ENCODE measurements at regions not wholly inside any gene's neighbourhood (a gene's known extent, or its start where the extent isn't known, plus 50 kb on each side); places are given as distances from the start of the nearest gene placed in this dataset.

DNA sequence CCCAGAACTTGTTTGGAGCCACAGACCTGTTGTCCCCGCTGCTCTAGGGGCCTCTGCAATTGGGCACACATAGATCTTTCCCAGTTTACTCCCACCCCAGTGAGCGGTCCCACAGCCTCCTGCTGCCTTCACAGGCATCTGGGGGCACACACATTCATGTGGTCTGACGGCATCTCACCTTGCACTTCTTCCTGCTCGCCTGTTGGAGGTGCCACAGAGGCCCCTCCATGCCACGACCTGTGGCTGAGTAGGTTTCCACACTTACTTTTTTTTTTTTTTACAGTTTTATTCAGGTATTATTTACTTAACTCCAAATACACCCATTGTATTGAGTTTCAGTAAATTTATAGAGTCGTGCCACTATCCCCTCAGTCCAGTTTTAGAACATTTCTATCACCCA, 68.9 kb upstream of the SEPTIN5 start:
- H3K27ac ChIP-seq (ENCODE audit: low read depth, low read length) = no peak overlapping the region
- no peaks in the 10 kb centered on the region for H3K27me3 ChIP-seq (ENCODE audit: insufficient read depth, low read length, poor library complexity, severe bottlenecking)
- no peaks in the 10 kb centered on the region for H3K4me1 ChIP-seq (ENCODE audit: insufficient read depth, low read length)
- Mint-ChIP-seq H3K27me3 (peaks cover 34 to 61% of the 10 kb centered on the region in 2 donors), H3K4me1 (no peaks in the 10 kb centered on the region), H3K36me3 (peaks cover 1 to 14% (median 2%) of the 10 kb centered on the region in 3 donors), H3K27ac (no peak overlapping the region), H3K4me3 (no peak overlapping the region), H3K9me3 (peaks cover 8 to 36% (median 28%) of the 10 kb centered on the region in 5 donors)
- no peak overlapping the region for H3K4me3 ChIP-seq (ENCODE audit: low read length)
- no peaks in the 10 kb centered on the region for H3K36me3 ChIP-seq (ENCODE audit: insufficient read depth, low read length)
- ChIA-PET POLR2A (no interaction called here), CTCF (no interaction called here)
- H3K9me3 ChIP-seq (ENCODE audit: low read length) = no peaks in the 10 kb centered on the region
- no peak for DNase-seq

DNA sequence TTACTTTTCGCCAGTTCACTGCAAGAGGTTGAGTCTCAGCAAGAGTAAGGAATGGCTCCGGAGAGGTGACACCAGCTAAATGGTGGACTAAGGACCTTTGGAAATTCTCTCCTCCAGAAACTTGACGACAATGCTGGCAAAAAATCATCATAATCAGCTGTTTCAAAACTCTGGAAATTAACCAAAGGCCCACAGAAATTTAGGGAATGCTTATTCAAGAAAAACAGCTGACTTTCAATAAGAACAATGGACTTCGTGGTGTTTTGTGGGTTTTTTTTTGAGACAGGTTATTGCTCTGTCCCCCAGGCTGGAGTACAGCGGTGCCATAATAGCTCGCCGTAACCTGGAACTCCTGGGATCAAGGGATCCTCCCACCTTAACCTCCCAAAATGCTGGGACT, 68.4 kb upstream of the SEPTIN5 start:
- DNase-seq = no peak
- Histone ChIP-seq H3K36me3 (ENCODE audit: insufficient read depth, low read length) (no peaks in the 10 kb centered on the region), H3K27ac (ENCODE audit: low read depth, low read length) (no peak overlapping the region), H3K9me3 (ENCODE audit: low read length) (no peaks in the 10 kb centered on the region), H3K4me1 (ENCODE audit: insufficient read depth, low read length) (no peaks in the 10 kb centered on the region), H3K4me3 (ENCODE audit: low read length) (no peak overlapping the region), H3K27me3 (ENCODE audit: insufficient read depth, low read length, poor library complexity, severe bottlenecking) (no peaks in the 10 kb centered on the region)
- no peak overlapping the region for H3K4me3 Mint-ChIP-seq
- H3K9me3 Mint-ChIP-seq = peaks cover 8 to 36% (median 28%) of the 10 kb centered on the region in 5 donors
- H3K27me3 Mint-ChIP-seq = peaks cover 34 to 60% of the 10 kb centered on the region in 2 donors
- H3K36me3 Mint-ChIP-seq = peaks cover 1 to 14% (median 2%) of the 10 kb centered on the region in 3 donors
- H3K4me1 Mint-ChIP-seq = no peaks in the 10 kb centered on the region
- CTCF ChIA-PET = no interaction called here
- no peak overlapping the region for H3K27ac Mint-ChIP-seq
- POLR2A ChIA-PET = no interaction called here

DNA sequence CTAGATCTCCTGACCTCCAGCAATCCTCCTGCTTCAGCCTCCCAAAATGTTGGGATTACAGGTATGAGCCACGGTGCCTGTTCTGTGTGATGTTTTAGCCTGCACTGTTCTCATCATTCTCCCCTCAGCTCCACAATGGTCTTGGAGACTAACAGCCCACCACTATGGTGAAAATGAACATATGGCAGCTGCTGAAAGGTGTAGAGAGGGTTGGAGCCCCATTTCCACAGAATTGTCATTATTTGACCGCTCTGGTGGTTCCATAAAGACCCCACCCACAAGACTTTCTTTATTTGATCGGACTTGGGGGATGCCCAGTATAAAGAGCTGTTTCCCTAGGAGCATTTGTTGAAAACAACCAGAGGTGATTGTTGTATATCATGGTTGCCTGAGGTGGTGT, 67.9 kb upstream of the SEPTIN5 start:
- Histone ChIP-seq H3K36me3 (ENCODE audit: insufficient read depth, low read length) (no peaks in the 10 kb centered on the region), H3K4me3 (ENCODE audit: low read length) (no peak overlapping the region), H3K9me3 (ENCODE audit: low read length) (no peaks in the 10 kb centered on the region), H3K27ac (ENCODE audit: low read depth, low read length) (no peak overlapping the region), H3K27me3 (ENCODE audit: insufficient read depth, low read length, poor library complexity, severe bottlenecking) (no peaks in the 10 kb centered on the region), H3K4me1 (ENCODE audit: insufficient read depth, low read length) (no peaks in the 10 kb centered on the region)
- no peak overlapping the region for H3K4me3 Mint-ChIP-seq
- no peaks in the 10 kb centered on the region for H3K4me1 Mint-ChIP-seq
- POLR2A ChIA-PET = no interaction called here
- peaks cover 8 to 36% (median 28%) of the 10 kb centered on the region in 5 donors for H3K9me3 Mint-ChIP-seq
- no peak for DNase-seq
- no peak overlapping the region for H3K27ac Mint-ChIP-seq
- peaks cover 1 to 14% (median 2%) of the 10 kb centered on the region in 3 donors for H3K36me3 Mint-ChIP-seq
- peaks cover 34 to 60% of the 10 kb centered on the region in 2 donors for H3K27me3 Mint-ChIP-seq
- CTCF ChIA-PET = no interaction called here

DNA sequence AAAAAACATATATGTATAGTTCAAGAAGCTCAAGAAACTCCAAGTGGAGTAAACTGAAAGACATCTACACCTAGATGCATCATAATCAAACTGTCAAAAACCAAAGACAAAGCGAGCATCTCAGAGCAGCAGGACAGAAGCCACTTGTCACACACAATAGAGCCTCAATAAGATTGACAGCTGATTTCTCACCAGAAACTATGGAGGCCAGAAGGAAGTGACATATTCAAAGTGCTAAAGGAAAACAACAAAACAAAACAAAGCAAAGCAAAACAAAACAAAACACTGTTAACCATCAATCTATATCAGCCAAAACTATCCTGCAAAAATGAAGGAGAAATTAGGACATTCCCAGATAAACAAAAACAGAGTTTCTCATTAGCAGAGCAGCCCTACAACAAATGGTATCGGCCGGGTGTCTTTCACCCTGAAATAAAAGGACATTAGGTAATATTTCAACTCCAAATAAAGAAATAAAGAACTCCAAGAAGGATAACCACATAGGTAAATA, 65.8 kb upstream of the SEPTIN5 start:
- Histone ChIP-seq H3K4me1 (ENCODE audit: insufficient read depth, low read length) (no peaks in the 10 kb centered on the region), H3K4me3 (ENCODE audit: low read length) (no peak overlapping the region), H3K9me3 (ENCODE audit: low read length) (no peaks in the 10 kb centered on the region), H3K27ac (ENCODE audit: low read depth, low read length) (no peak overlapping the region), H3K27me3 (ENCODE audit: insufficient read depth, low read length, poor library complexity, severe bottlenecking) (no peaks in the 10 kb centered on the region), H3K36me3 (ENCODE audit: insufficient read depth, low read length) (no peaks in the 10 kb centered on the region)
- ChIA-PET POLR2A (no interaction called here), CTCF (no interaction called here)
- peaks cover 30 to 57% of the 10 kb centered on the region in 2 donors for H3K27me3 Mint-ChIP-seq
- DNase-seq = no peak
- peaks cover 1 to 14% (median 2%) of the 10 kb centered on the region in 3 donors for H3K36me3 Mint-ChIP-seq
- H3K4me1 Mint-ChIP-seq = no peaks in the 10 kb centered on the region
- peak overlapping the region in 1 of 8 donors; percentile 67 for H3K27ac Mint-ChIP-seq
- no peak overlapping the region for H3K4me3 Mint-ChIP-seq
- H3K9me3 Mint-ChIP-seq = peaks cover 8 to 36% (median 28%) of the 10 kb centered on the region in 5 donors

DNA sequence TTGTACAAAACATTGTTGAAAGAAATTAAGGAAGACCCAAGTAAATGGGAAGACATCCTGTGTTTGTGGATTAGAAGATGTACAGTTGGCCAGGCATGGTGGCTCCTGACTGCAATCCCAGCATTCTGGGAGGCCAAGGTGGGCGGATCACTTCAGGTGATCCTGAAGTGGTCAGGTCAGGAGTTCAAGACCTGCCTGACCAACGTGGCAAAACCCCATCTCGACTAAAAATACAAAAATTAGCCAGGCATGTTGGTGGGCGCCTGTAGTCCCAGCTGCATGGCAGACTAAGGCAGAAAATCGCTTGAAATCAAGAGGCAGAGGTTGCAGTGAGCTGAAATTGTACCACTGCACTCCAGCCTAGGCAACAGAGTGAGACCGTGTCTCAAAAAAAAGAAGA, 62.0 kb upstream of the SEPTIN5 start:
- no peaks in the 10 kb centered on the region for H3K36me3 ChIP-seq (ENCODE audit: insufficient read depth, low read length)
- H3K27ac ChIP-seq (ENCODE audit: low read depth, low read length) = no peak overlapping the region
- H3K27ac Mint-ChIP-seq = no peak overlapping the region
- H3K4me3 ChIP-seq (ENCODE audit: low read length) = no peak overlapping the region
- no peaks in the 10 kb centered on the region for H3K9me3 ChIP-seq (ENCODE audit: low read length)
- H3K36me3 Mint-ChIP-seq = peaks cover 1 to 14% (median 2%) of the 10 kb centered on the region in 3 donors
- POLR2A ChIA-PET = no interaction called here
- H3K4me1 ChIP-seq (ENCODE audit: insufficient read depth, low read length) = no peaks in the 10 kb centered on the region
- no peaks in the 10 kb centered on the region for H3K4me1 Mint-ChIP-seq
- no peak overlapping the region for H3K4me3 Mint-ChIP-seq
- peaks cover 8 to 23% (median 18%) of the 10 kb centered on the region in 5 donors for H3K9me3 Mint-ChIP-seq
- CTCF ChIA-PET = no interaction called here
- H3K27me3 Mint-ChIP-seq = peaks cover 7 to 31% of the 10 kb centered on the region in 2 donors
- DNase-seq = no peak
- H3K27me3 ChIP-seq (ENCODE audit: insufficient read depth, low read length, poor library complexity, severe bottlenecking) = no peaks in the 10 kb centered on the region

DNA sequence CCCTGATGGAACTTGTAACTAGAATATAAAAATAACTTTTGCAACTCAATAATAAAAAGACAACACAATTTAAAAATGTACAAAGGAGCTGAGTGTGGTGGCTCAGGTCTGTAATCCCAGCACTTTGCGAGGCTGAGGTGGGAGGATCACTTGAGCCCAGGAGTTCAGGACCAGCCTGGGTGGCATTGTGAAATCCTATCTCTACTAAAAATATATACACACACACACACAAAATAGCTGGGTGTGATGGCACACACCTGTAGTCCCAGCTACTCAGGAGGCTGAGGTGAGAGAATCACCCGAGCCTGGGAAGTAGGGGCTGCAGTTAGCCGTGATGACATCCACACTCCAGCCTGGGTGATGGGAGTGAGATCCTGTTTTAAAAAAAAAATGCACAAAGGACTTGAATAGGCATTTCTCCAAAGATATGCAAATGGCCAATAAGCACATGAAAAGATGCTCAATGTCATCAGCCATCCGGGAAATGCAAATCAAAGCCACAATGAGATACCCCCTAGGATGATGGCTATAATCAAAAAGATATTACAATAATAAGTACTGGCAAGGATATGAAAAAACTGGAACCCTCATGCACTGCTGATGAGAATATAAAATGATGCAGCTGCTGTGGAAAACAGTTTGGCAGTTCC, 59.8 kb upstream of the SEPTIN5 start:
- no peak overlapping the region for H3K4me3 ChIP-seq (ENCODE audit: low read length)
- H3K27ac Mint-ChIP-seq = no peak overlapping the region
- no peaks in the 10 kb centered on the region for H3K9me3 ChIP-seq (ENCODE audit: low read length)
- no peak for DNase-seq
- no peak overlapping the region for H3K27ac ChIP-seq (ENCODE audit: low read depth, low read length)
- H3K4me1 Mint-ChIP-seq = no peaks in the 10 kb centered on the region
- H3K9me3 Mint-ChIP-seq = peaks cover 0 to 6% (median 4%) of the 10 kb centered on the region in 5 donors
- H3K4me3 Mint-ChIP-seq = no peak overlapping the region
- ChIA-PET POLR2A (no interaction called here), CTCF (no interaction called here)
- peaks cover 2 to 17% of the 10 kb centered on the region in 2 donors for H3K27me3 Mint-ChIP-seq
- H3K36me3 Mint-ChIP-seq = peaks cover 0 to 2% (median under 1%) of the 10 kb centered on the region in 3 donors
- H3K4me1 ChIP-seq (ENCODE audit: insufficient read depth, low read length) = no peaks in the 10 kb centered on the region
- no peaks in the 10 kb centered on the region for H3K27me3 ChIP-seq (ENCODE audit: insufficient read depth, low read length, poor library complexity, severe bottlenecking)
- no peaks in the 10 kb centered on the region for H3K36me3 ChIP-seq (ENCODE audit: insufficient read depth, low read length)

DNA sequence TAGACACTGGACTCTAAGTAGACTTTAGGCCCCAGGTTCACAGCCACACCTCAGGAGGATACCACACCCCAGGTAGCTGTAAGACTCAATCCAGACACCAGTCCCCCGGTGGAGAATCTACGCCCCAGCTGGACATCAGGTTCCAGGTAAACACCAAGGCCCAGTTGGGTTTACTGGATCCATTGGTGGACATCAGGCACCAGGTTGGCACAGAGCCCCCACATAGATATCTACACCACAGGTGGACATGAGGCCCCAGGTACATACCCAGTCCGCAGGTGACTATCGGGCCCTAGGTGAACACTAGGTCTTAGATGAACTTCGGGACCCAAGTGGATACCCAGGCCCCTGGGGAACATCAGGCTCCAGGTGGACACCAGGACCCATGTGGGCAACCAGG, 58.9 kb upstream of the SEPTIN5 start:
- no peaks in the 10 kb centered on the region for H3K9me3 ChIP-seq (ENCODE audit: low read length)
- H3K4me1 ChIP-seq (ENCODE audit: insufficient read depth, low read length) = no peaks in the 10 kb centered on the region
- DNase-seq = no peak
- no peak overlapping the region for H3K27ac ChIP-seq (ENCODE audit: low read depth, low read length)
- Mint-ChIP-seq H3K27me3 (peaks cover 0 to 12% of the 10 kb centered on the region in 2 donors), H3K4me3 (no peak overlapping the region), H3K27ac (no peak overlapping the region), H3K36me3 (no peaks in the 10 kb centered on the region), H3K9me3 (no peaks in the 10 kb centered on the region), H3K4me1 (no peaks in the 10 kb centered on the region)
- ChIA-PET POLR2A (no interaction called here), CTCF (no interaction called here)
- H3K27me3 ChIP-seq (ENCODE audit: insufficient read depth, low read length, poor library complexity, severe bottlenecking) = no peaks in the 10 kb centered on the region
- no peak overlapping the region for H3K4me3 ChIP-seq (ENCODE audit: low read length)
- no peaks in the 10 kb centered on the region for H3K36me3 ChIP-seq (ENCODE audit: insufficient read depth, low read length)

DNA sequence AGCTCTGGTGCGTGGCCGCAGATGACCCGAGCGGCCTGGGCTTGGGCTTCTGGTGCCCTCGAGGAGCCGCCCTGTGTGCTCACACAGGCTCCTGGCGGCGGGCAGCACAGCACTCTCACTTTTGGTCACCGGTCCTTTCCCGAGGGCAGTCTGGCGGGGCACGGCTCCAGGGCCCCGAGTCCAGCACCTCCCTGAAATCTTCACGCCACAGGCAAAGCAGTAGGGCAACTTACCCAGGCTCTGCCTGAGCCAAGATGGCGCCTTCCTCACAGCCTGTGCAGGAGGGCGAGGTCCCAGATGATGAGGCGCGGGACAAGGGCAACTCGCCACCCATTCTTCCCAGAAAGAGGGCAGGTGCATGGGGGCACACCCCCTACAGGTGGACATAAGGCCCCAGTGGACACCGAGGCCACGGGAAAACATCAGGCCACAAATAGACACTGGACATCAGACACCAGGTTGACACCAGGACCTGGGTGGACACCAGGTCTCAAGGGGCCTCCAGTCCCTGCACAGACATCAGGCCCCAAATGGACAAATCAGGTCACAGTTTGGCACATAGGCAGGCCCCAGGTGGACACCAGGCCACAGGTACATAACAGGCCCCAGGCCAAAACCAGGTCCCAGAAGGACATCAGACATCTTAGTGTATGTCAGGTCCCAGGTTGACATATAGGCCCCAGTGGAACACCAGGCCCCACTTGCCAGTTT, 57.6 kb upstream of the SEPTIN5 start:
- Histone ChIP-seq H3K4me3 (ENCODE audit: low read length) (no peak overlapping the region), H3K36me3 (ENCODE audit: insufficient read depth, low read length) (no peaks in the 10 kb centered on the region), H3K9me3 (ENCODE audit: low read length) (no peaks in the 10 kb centered on the region), H3K4me1 (ENCODE audit: insufficient read depth, low read length) (no peaks in the 10 kb centered on the region), H3K27ac (ENCODE audit: low read depth, low read length) (no peak overlapping the region), H3K27me3 (ENCODE audit: insufficient read depth, low read length, poor library complexity, severe bottlenecking) (no peaks in the 10 kb centered on the region)
- Mint-ChIP-seq H3K27me3 (peaks cover 0 to 1% of the 10 kb centered on the region in 2 donors), H3K36me3 (no peaks in the 10 kb centered on the region), H3K27ac (peak overlapping the region in 1 of 8 donors; percentile 26), H3K9me3 (no peaks in the 10 kb centered on the region), H3K4me1 (no peaks in the 10 kb centered on the region), H3K4me3 (no peak overlapping the region)
- DNase-seq = no peak
- POLR2A ChIA-PET = no interaction called here
- CTCF ChIA-PET = no interaction called here

Data from CD8-positive, alpha-beta memory T cell (primary cell).